ENCODE measurements at regions not wholly inside any gene's neighbourhood (a gene's known extent, or its start where the extent isn't known, plus 50 kb on each side); places are given as distances from the start of the nearest gene placed in this dataset.
A peak's percentile ranks its signal among the peaks of the same experiment; 100 is the strongest.

GRCh38 chr22:48609279-48609865 is 1218.3 kb downstream of the BRD1 start:
- no peak for DNase-seq

- no peak for DNase-seq
Observed at GRCh38 chr22:48607901-48608662, 1219.6 kb downstream of the BRD1 start.

- DNase-seq = no peak
Observed at GRCh38 chr22:48606684-48607307, 1220.9 kb downstream of the BRD1 start.

GRCh38 chr22:48605856-48606481 is 1221.7 kb downstream of the BRD1 start:
- no peak for DNase-seq

DNA sequence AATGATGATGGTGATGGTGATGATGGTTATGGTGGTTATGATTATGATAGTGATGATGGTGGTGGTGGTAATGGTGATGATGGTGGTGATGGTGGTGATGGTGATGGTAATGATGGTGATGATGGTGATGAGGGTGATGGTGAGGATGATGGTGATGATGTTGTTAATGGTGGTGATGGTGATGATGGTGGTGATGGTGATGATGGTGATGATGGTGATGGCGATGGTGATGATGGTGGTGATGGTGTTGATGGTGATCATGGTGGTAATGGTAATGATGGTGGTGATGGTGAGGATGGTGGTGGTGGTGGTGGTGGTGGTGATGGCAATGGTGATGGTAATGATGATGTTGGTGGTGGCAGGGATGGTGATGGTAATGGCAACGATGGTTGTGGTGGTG is 1222.5 kb downstream of the BRD1 start:
- DNase-seq = no peak

- peak; percentile 34 for DNase-seq
Observed at GRCh38 chr22:48603621-48604320, 1223.9 kb downstream of the BRD1 start.

- DNase-seq = no peak
Observed at GRCh38 chr22:48602805-48603518, 1224.7 kb downstream of the BRD1 start.

DNA sequence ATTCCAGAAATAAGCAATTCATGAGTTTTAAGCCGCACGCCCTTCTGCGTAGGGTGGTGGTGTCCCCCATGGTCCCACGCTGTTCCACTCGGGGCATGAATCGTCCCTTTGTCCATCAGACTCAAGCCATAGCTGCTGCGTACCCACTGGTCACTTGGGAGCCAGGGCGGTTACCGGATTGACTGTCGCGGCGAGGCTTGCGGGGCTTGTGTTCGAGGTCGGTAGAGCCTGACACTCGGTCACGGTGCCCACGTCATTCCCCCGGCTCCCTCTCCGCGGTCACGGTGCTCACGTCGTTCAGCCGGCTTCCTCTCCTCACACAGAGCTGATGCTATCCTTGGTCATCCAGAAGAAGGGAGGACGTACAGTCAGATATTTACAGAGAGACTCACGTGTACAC is 1227.0 kb downstream of the BRD1 start:
- DNase-seq = no peak

GRCh38 chr22:48600171-48600570 is 1227.5 kb downstream of the BRD1 start:
- no peak for DNase-seq

DNA sequence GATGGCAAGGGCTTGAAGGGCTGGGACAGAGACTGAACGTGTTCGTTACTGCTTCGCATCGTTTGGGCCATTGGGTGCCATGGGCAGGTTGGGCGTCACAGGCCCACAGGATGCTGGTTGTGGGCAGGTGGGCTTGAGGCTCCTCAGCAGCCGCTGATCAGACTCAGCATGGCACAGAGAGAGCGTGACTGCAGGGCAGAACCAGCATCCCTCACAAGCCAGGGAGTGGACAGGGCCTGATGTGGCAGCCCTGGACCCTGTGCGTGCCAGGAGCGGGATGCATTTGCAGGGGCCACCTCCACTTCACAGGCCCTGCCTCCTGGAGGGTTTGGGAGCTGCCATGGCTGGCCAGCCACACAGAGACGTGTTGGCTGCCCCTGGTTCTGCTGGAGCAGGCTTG is 1228.3 kb downstream of the BRD1 start:
- no peak for DNase-seq

DNA sequence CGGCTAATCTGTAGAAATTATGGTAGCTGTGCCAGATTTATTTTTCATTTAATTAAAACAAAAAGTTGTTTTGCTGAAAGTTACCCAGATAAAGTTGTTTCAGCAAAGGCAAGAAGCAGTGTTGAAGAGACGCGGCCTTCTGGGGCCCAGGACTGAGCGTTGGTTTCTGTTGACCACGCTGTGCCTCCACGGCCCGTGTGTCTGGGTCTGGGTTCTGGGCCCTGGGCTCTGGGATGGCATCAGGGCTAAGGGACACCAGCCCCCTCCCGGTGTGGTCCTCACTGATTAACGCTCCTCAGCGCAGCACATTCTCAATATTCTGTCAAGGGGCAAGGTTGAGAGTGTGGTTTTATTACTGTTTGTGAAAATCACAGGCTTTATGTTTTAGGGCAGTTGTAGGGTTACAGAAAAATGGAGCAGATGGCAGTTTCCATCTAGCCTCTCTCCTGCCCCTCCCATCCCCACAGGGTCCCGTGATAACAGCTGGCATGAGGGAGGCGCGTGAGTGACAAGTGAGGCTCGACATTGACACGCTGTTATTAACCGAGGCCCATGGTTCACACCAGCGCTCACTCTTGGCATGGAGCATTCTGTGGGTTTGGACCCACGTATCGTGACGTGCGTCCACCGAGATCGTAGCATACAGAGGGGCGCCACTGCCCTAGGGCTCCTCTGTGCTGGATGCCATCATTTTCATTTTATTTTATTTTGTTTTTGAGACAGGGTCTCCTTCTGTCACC is 1231.4 kb downstream of the BRD1 start:
- no peak for DNase-seq

GRCh38 chr22:48595511-48595905 is 1232.2 kb downstream of the BRD1 start:
- DNase-seq = no peak

GRCh38 chr22:48594757-48595510 is 1232.7 kb downstream of the BRD1 start:
- DNase-seq = no peak

DNA sequence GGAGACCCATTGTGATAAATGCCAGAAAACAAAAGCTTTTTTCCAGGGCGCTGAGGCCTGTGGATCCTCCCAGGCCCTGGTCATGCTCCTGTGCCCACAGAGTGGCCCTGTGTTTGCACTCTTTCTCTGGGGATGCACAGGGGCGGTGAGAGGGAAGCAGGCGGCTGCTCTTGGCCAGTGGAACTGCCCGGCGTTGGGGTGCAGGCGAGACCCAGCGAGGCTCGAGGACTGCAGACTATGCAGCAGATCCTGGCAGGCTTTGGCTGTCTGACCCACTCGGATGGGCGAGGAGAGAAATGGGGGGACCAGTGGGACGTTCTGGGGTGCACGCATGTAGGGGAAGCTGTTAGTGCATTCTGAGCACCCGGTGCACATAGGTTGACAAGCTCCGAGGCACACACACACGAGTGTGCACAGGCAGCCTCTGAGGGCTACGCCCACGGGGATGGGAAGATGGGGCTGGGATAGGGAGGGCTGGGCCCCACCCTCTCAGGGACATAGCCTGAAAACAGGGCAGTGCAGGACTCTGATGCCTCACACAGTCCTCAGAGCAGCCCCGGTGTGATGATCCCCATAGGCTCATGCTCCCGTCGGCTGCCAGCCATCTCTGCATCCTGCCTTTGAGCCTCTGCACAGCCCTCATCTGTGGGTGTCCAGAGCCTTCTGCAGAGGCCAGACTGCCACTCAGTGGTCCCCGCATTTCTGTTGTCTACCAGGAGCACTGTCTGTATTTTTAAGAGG is 1233.5 kb downstream of the BRD1 start:
- no peak for DNase-seq

DNA sequence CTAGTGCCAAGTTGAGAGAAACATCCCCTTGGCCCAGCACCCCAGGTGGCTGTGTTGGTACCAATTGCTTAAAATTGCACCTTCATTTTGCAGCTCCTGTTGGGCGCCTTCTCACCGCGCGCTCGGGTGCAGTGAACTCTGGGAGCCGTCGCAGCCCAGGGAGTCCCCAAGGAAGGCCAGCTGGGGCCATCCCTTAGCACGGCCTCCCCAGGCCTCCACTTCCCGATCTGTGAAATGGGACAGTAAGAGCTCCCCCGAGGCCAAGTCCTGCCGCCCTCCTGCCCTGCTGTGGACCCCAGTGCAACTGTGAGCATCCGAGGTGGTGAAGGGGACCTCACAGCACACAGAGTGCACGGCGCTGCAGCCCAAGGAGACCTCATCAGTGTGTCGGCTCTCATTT is 1234.1 kb downstream of the BRD1 start:
- no peak for DNase-seq

DNA sequence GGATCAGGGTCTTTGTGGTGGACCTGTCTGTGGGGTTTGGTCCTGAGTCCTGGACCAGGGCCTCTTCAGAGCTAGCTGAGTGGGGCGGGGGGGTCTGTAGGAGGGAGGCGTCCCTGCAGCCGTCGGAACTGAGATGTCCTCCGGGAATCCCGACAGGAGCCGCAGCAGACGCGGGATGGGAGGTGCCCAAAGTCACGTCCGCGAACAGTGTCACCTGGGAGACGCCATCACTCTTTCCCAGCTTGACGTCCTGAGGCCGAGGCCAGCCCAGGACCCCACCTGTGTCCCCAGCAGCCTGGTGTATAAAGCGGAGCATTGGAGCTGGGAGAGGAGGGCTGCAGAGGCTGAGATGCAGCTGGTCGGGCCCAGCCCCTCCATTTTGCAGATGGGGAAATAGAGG is 1234.7 kb downstream of the BRD1 start:
- no peak for DNase-seq

DNA sequence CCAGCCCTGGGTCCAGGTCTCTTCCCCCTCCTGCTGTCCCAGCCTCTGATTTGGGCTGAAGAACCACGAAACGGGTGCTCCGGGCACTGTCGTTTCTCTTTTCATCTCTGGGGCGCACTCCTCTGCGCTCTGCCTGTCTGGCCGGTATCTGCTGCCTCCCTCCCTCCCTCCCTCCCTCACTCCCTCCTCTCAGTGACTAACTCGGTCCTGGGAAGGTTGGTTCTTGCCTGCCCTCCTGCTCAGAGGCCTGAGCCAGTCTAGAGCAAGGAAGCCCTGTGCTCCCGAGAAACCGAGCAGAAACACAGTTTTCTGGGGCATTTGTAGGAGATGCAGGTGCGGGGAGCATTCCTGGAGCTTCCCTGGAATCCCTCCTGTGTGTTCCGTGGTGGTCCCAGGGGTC is 1235.2 kb downstream of the BRD1 start:
- DNase-seq = no peak

DNA sequence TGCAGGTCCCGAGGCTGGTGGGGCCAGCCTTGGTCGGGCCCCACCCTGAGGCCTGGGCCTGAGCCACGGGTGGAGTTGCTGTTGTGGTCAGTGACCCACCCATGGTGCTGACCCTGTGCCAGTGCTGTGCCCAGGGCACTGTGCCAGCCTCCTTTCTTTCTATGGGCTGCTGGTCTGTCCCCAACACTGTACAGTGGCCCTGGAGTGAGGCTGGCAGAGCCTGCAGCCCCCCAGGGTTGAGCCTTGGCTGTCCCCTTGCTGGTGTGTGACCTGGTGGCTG is 1235.7 kb downstream of the BRD1 start:
- DNase-seq = no peak

DNA sequence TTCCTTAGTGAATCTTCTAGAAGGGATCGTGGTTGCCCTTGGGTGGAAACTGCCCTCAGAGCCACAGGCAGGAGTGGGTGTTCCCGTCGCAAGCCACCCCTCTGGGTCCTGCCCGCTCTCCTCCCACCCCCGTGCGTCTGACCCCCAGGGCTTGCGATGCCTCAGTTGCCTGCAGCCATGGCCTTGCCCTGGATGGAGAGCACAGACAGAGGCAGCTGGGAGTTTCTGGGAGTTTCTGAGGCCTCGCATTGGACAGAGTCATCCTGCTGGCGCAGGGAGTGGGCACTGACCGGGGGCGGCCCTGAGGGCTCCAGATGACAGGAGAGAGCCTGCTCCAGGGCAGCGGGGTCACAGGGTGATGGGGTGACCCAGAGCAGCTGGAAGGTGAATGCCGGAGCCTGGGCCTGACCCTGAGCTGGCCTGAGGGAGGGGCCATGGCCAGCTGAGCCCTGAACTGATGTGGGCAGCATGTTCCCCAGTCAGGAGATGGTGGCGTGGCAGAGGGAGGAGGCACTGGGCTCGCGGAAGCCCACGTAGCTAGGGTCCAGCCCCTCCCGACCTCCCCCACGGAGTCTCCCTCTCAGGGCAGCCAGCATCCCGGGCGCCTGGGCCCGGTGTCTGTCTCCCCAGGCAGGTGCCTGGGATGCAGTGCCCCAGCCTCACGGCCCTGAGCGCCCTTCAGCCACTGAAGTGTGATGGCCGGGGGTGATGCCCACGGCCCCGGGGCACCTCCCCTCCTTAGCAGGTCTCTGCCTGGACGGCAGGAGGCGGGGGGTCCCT is 1236.2 kb downstream of the BRD1 start:
- DNase-seq = no peak

DNA sequence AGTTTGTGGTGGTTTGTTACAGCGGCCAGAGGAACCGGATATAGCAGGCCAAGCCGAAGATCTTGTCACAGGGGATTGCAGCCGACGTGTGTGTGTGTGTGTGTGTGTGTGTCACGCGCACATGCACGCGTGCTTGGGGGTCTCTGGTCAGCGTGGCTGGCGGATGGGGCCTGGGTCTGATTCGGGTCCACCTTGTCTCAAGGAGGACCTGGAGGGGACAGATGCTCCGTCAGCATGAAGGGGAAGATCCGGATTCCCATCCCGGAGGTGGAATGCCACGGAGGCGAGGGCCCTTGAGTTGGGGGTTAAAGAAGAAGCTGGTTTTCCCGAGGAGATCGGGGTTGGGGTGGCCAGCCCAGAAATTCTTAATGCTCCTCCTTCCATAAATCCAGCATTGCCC is 1237.8 kb downstream of the BRD1 start:
- DNase-seq = no peak

All from femur (tissue), 1 donor.